Pancreas (tissue), 10 donors: ENCODE measurements at regions not wholly inside any gene's neighbourhood (a gene's known extent, or its start where the extent isn't known, plus 50 kb on each side); places are given as distances from the start of the nearest gene placed in this dataset.

Source experiments
- ATAC-seq, 4 donors: fragments of 200-7000 bp; cut with Tn5 transposase; one replicate each; pipeline versions ENCODE4 v1.8.0 to v1.9.1; 2020; ENCODE audit warnings: mild to moderate bottlenecking in 4 of 4, moderate library complexity in 4 of 4
- DNase-seq, 6 donors: peaks; one replicate each; pipeline ENCODE4 v3.0.0-alpha.2; 2020
- FAIRE-seq: peaks from 2 replicates; lab custom pipeline; 2012; peaks lifted over from hg19 to GRCh38; lab: Jason Lieb, UNC
- H3K27ac ChIP-seq, 4 donors: fragments of 200-600 bp; sonication (generic); 1 replicate in 3 of 4; 2 replicates in 1 of 4; pipeline versions ENCODE4 v1.5.0 to v1.8.0; 2020
- H3K27me3 ChIP-seq, 4 donors: fragments of 200-600 bp; one replicate each; pipeline ENCODE4 v1.8.0; 2021
- H3K36me3 ChIP-seq, 3 donors: fragments of 200-600 bp; sonication (generic) in 1 of 3; one replicate each; pipeline versions ENCODE4 v1.5.0 to v1.8.0; 2020 to 2021
- H3K4me1 ChIP-seq, 3 donors: fragments of 200-600 bp; one replicate each; pipeline ENCODE4 v1.8.0; 2021
- H3K4me3 ChIP-seq, 4 donors: fragments of 200-600 bp; sonication (generic) in 2 of 4; one replicate each; pipeline versions ENCODE4 v1.5.0 to v1.8.0; 2020 to 2021
- H3K9me3 ChIP-seq, 4 donors: fragments of 200-600 bp; one replicate each; pipeline ENCODE4 v1.8.0; 2021
- CTCF ChIP-seq, 4 donors: fragments of 200-600 bp; sonication (generic) in 3 of 4; IDR thresholded peaks; one replicate each; pipeline versions ENCODE4 v1.5.0 to v1.8.0; 2021; ENCODE audit warnings: antibody characterized with exemption in 4 of 4
- WGBS, 2 donors: extraction: QIAGEN DNeasy Blood & Tissue Kit; methylation state at CpG; one replicate each; pipeline ENCODE4 v1.1.7; 2013; 5-methylcytosine and 5-hydroxymethylcytosine counted together
- intact Hi-C, 3 donors: fragments of 100-400 bp; cut with DNase I; formaldehyde crosslinking; loops; one replicate each; pipeline versions ENCODE4 v1.11.1 to v1.14.2; 2022
- donor health status: healthy with polysubstance abuse.
- donor health status: DM: no; HTN: no; CAD: no; lungs with moderate emphysema.
- donor health status: DM: no; HTN: no; CAD: no.
- donor health status: control.
- donor health status: control.
- donor health status: Bipolar disorder and iron deficiency.
- donor health status: DM: yes; HTN: yes; CAD: no.
- donor health status: DM: no; HTN: no; CAD: no.
- donor health status: DM: no; HTN: no; CAD: no.
- donor health status: DM: yes; HTN: yes; CAD: no.

- Histone ChIP-seq H3K36me3 (no peaks in the 10 kb centered on the region), H3K4me3 (no peak overlapping the region), H3K27ac (no peak overlapping the region), H3K9me3 (no peaks in the 10 kb centered on the region), H3K4me1 (no peaks in the 10 kb centered on the region), H3K27me3 (no peaks in the 10 kb centered on the region)
- WGBS, 2 donors, result 80 to 83% methylated on average over 8 of the region's 8 CpGs
- no peak for FAIRE-seq
- TF ChIP-seq CTCF (IDR thresholded peaks at IDR 0.05), result no peak
- no peak for ATAC-seq
- intact Hi-C loops, result no loop called here
- DNase-seq, result no peak
Observed at GRCh38 chr10:91035650-91036292, 114.9 kb upstream of the ANKRD1 start.

GRCh38 chr10:91036807-91037411 is 116.0 kb upstream of the ANKRD1 start:
- TF ChIP-seq CTCF (IDR thresholded peaks at IDR 0.05), result no peak
- whole genome bisulfite sequencing, 2 donors, result 85 to 90% methylated on average over 2 of the region's 2 CpGs
- H3K36me3 ChIP-seq, result no peaks in the 10 kb centered on the region
- intact Hi-C loops, result no loop called here
- ATAC-seq, result no peak
- no peak for DNase-seq
- no peaks in the 10 kb centered on the region for H3K27me3 ChIP-seq
- no peak overlapping the region for H3K27ac ChIP-seq
- no peak overlapping the region for H3K4me3 ChIP-seq
- no peak for FAIRE-seq
- H3K4me1 ChIP-seq, result no peaks in the 10 kb centered on the region
- no peaks in the 10 kb centered on the region for H3K9me3 ChIP-seq

GRCh38 chr10:91038971-91039370 is 118.1 kb upstream of the ANKRD1 start:
- Histone ChIP-seq H3K9me3 (no peaks in the 10 kb centered on the region), H3K27ac (no peak overlapping the region), H3K4me3 (no peak overlapping the region), H3K36me3 (no peaks in the 10 kb centered on the region), H3K27me3 (no peaks in the 10 kb centered on the region), H3K4me1 (no peaks in the 10 kb centered on the region)
- no peak for FAIRE-seq
- ATAC-seq, result no peak
- WGBS, 2 donors, result 71 to 78% methylated on average over 3 of the region's 3 CpGs
- intact Hi-C loops, result no loop called here
- no peak for DNase-seq
- no peak for TF ChIP-seq CTCF (IDR thresholded peaks at IDR 0.05)

GRCh38 chr10:91040343-91040742 is 119.5 kb upstream of the ANKRD1 start:
- H3K9me3 ChIP-seq, result no peaks in the 10 kb centered on the region
- no peaks in the 10 kb centered on the region for H3K36me3 ChIP-seq
- no peak for DNase-seq
- no peak for ATAC-seq
- H3K27me3 ChIP-seq, result no peaks in the 10 kb centered on the region
- FAIRE-seq, result no peak
- H3K4me1 ChIP-seq, result no peaks in the 10 kb centered on the region
- intact Hi-C loops, result no loop called here
- no peak overlapping the region for H3K4me3 ChIP-seq
- H3K27ac ChIP-seq, result no peak overlapping the region
- 75 to 80% methylated on average over 2 of the region's 2 CpGs for WGBS, 2 donors
- no peak for TF ChIP-seq CTCF (IDR thresholded peaks at IDR 0.05)

- intact Hi-C loops, result no loop called here
- 43 to 59% methylated on average over 3 of the region's 3 CpGs for WGBS, 2 donors
- ATAC-seq (no peak), DNase-seq (no peak), FAIRE-seq (no peak)
- no peaks in the 10 kb centered on the region for H3K9me3 ChIP-seq
- H3K36me3 ChIP-seq, result no peaks in the 10 kb centered on the region
- no peaks in the 10 kb centered on the region for H3K4me1 ChIP-seq
- H3K27me3 ChIP-seq, result no peaks in the 10 kb centered on the region
- H3K27ac ChIP-seq, result no peak overlapping the region
- no peak for TF ChIP-seq CTCF (IDR thresholded peaks at IDR 0.05)
- no peak overlapping the region for H3K4me3 ChIP-seq
Observed at GRCh38 chr10:91042069-91042468, 121.2 kb upstream of the ANKRD1 start.
